Choroid plexus epithelial cell (primary cell): ENCODE measurements at regions not wholly inside any gene's neighbourhood (a gene's known extent, or its start where the extent isn't known, plus 50 kb on each side); places are given as distances from the start of the nearest gene placed in this dataset.

Experiments used
- DNase-seq: peaks from one replicate; pipeline ENCODE4 v3.0.0-alpha.2; 2010; ENCODE audit warnings: low read depth
- H3K4me3 ChIP-seq: 2 replicates; pipeline ENCODE4 v1.5.1; 2011; ENCODE audit warnings: low read depth, mild to moderate bottlenecking, control low read depth, low read length, moderate library complexity
- TF ChIP-seq, protein P1 (sequence below): conservative IDR thresholded peaks from 2 replicates; pipeline ENCODE4 v1.5.1; 2011; ENCODE audit warnings: low read depth, mild to moderate bottlenecking, control low read depth, inconsistent platforms, low read length, moderate library complexity

- DNase-seq, result no peak
- TF ChIP-seq, protein P1, sequence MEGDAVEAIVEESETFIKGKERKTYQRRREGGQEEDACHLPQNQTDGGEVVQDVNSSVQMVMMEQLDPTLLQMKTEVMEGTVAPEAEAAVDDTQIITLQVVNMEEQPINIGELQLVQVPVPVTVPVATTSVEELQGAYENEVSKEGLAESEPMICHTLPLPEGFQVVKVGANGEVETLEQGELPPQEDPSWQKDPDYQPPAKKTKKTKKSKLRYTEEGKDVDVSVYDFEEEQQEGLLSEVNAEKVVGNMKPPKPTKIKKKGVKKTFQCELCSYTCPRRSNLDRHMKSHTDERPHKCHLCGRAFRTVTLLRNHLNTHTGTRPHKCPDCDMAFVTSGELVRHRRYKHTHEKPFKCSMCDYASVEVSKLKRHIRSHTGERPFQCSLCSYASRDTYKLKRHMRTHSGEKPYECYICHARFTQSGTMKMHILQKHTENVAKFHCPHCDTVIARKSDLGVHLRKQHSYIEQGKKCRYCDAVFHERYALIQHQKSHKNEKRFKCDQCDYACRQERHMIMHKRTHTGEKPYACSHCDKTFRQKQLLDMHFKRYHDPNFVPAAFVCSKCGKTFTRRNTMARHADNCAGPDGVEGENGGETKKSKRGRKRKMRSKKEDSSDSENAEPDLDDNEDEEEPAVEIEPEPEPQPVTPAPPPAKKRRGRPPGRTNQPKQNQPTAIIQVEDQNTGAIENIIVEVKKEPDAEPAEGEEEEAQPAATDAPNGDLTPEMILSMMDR, result no peak
- no peak overlapping the region for H3K4me3 ChIP-seq
Observed at GRCh38 chr15:35743321-35743720, 197.4 kb upstream of the DPH6 start.

- DNase-seq, result peak; percentile 59
- no peak overlapping the region for H3K4me3 ChIP-seq
- TF ChIP-seq, protein P1, result no peak
Observed at GRCh38 chr15:35746121-35746520, 200.2 kb upstream of the DPH6 start.

DNA sequence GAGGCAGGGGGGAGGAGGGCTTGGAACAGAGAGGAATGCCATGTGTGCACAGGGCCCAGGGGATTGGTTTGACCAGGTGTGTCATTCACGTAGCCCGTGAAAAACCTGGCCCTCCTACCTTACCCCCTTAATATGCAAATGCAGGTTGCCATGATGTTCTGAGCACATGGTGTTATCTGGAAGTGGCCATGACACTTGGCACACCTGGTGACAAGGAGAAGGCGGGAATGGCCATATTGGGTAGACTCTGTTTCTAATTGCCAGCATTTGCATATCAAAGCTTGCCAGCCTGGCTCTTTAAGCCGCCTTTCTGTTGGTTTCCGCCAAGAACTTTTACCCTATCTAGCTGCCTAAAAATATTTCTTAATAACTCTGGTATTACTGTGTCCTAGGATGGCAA is 202.1 kb upstream of the DPH6 start:
- DNase-seq, result no peak
- no peak overlapping the region for H3K4me3 ChIP-seq
- TF ChIP-seq, protein P1, result no peak

DNA sequence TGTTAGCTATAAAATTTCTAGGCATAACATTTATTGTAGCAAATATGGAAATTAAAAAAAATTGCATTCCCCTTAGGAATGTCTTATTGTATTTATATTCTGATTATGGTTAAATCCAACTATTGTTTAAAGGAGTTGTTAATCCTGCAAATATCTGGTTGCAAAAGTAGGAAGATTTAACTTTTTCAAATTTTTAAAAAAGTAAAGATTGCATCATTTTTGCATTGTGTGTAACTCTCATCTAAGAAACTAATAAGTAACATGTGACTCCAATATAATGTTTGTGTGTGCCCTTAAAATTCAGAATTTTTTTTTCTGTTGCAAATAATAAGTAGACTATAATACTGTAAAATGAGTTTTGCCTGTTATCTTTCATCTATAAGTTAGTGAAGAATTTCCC is 204.1 kb upstream of the DPH6 start:
- no peak overlapping the region for H3K4me3 ChIP-seq
- no peak for DNase-seq
- TF ChIP-seq, protein P1, result no peak

- TF ChIP-seq, protein P1, result peak; percentile 84
- H3K4me3 ChIP-seq, result no peak overlapping the region
- DNase-seq, result peak; percentile 89
Observed at GRCh38 chr15:35751413-35752133, 205.6 kb upstream of the DPH6 start.

GRCh38 chr15:35752134-35752466 is 206.1 kb upstream of the DPH6 start:
- H3K4me3 ChIP-seq, result no peak overlapping the region
- TF ChIP-seq, protein P1, result no peak

DNA sequence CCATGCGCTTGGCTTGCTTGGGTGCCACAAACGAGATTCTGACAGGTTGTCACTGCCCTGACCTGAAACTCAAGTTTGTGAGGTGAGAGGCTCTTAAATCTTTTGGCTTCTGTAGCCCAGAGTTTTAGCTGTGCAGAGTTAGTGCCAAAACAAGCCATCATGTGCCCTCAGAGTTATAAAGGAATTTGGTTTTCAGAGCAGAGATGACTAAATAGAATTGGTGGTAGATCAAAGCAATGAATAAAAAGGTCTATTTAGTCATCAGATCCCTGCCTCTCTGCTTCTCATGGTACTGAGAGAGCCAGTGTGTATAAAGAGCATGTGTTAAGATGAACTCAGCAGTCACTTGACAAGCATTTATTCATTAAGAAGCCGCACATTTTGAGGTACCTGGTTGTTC is 207.5 kb upstream of the DPH6 start:
- TF ChIP-seq, protein P1, result no peak
- DNase-seq, result peak; percentile 57
- no peak overlapping the region for H3K4me3 ChIP-seq

More at GRCh38 chr15:35752134-35752466, 206.1 kb upstream of the DPH6 start:
- DNase-seq, result no peak
